RWPE2 (cell line): ENCODE measurements at regions not wholly inside any gene's neighbourhood (a gene's known extent, or its start where the extent isn't known, plus 50 kb on each side); places are given as distances from the start of the nearest gene placed in this dataset.

Source experiments
- ATAC-seq: fragments of 200-7000 bp; cut with Tn5 transposase; 3 replicates; pipeline ENCODE4 v1.9.1; 2021; ENCODE audit warnings: low read depth
- DNase-seq: peaks from one replicate; pipeline ENCODE4 v3.0.0-alpha.2; 2020; ENCODE audit warnings: low spot score
- H3K27ac ChIP-seq: fragments of 450-650 bp; 2 replicates; pipeline ENCODE4 v1.5.1; 2017; ENCODE audit warnings: mild to moderate bottlenecking; ENCODE audit not compliant: poor library complexity, severe bottlenecking
- H3K27me3 ChIP-seq: fragments of 250-450 bp; sonication (Bioruptor Pico); 2 replicates; pipeline ENCODE4 v1.5.1; 2021; ENCODE audit warnings: mild to moderate bottlenecking, moderate library complexity; ENCODE audit not compliant: insufficient read depth, poor library complexity, severe bottlenecking
- H3K36me3 ChIP-seq: fragments of 250-450 bp; sonication (Bioruptor Pico); 2 replicates; pipeline ENCODE4 v1.5.1; 2020; ENCODE audit warnings: low read depth, mild to moderate bottlenecking, moderate library complexity
- H3K4me1 ChIP-seq: fragments of 250-450 bp; sonication (Bioruptor Pico); 2 replicates; pipeline ENCODE4 v1.5.1; 2021; ENCODE audit warnings: mild to moderate bottlenecking, moderate library complexity; ENCODE audit not compliant: insufficient read depth, poor library complexity, severe bottlenecking
- H3K4me3 ChIP-seq: fragments of 250-450 bp; sonication (Bioruptor Pico); 2 replicates; pipeline ENCODE4 v1.5.1; 2021; ENCODE audit warnings: mild to moderate bottlenecking, moderate library complexity; ENCODE audit not compliant: severe bottlenecking
- H3K9me3 ChIP-seq: fragments of 250-450 bp; sonication (Bioruptor Pico); 2 replicates; pipeline ENCODE4 v1.5.1; 2021; ENCODE audit warnings: mild to moderate bottlenecking, moderate library complexity; ENCODE audit not compliant: severe bottlenecking
- CTCF ChIP-seq: fragments of 450-650 bp; IDR thresholded peaks from one replicate; pipeline ENCODE4 v1.5.1; 2017; ENCODE audit warnings: mild to moderate bottlenecking, moderate library complexity; ENCODE audit not compliant: poor library complexity, severe bottlenecking

GRCh38 chr9:38289236-38289865 lies 103.2 kb upstream of the ALDH1B1 start:
- DNase-seq (no peak), ATAC-seq (no peak)
- Histone ChIP-seq H3K27me3 (no peaks in the 10 kb centered on the region), H3K9me3 (no peaks in the 10 kb centered on the region), H3K4me1 (no peaks in the 10 kb centered on the region), H3K27ac (no peak overlapping the region), H3K4me3 (no peak overlapping the region), H3K36me3 (no peaks in the 10 kb centered on the region)
- no peak for TF ChIP-seq CTCF

- Histone ChIP-seq H3K9me3 (no peaks in the 10 kb centered on the region), H3K4me3 (no peak overlapping the region), H3K27ac (no peak overlapping the region), H3K27me3 (no peaks in the 10 kb centered on the region), H3K36me3 (no peaks in the 10 kb centered on the region), H3K4me1 (no peaks in the 10 kb centered on the region)
- no peak for TF ChIP-seq CTCF
- no peak for ATAC-seq
- no peak for DNase-seq
Observed at GRCh38 chr9:38288502-38288901, 104.0 kb upstream of the ALDH1B1 start.

- Histone ChIP-seq H3K4me1 (no peaks in the 10 kb centered on the region), H3K27ac (no peak overlapping the region), H3K36me3 (no peaks in the 10 kb centered on the region), H3K27me3 (no peaks in the 10 kb centered on the region), H3K9me3 (no peaks in the 10 kb centered on the region), H3K4me3 (no peak overlapping the region)
- ATAC-seq = peak; percentile 86
- DNase-seq = no peak
- no peak for TF ChIP-seq CTCF
Observed at GRCh38 chr9:38287420-38287985, 105.0 kb upstream of the ALDH1B1 start.

GRCh38 chr9:38286766-38287165 lies 105.7 kb upstream of the ALDH1B1 start:
- Histone ChIP-seq H3K27me3 (no peaks in the 10 kb centered on the region), H3K4me1 (no peaks in the 10 kb centered on the region), H3K9me3 (no peaks in the 10 kb centered on the region), H3K4me3 (no peak overlapping the region), H3K27ac (no peak overlapping the region), H3K36me3 (no peaks in the 10 kb centered on the region)
- DNase-seq (no peak), ATAC-seq (no peak)
- no peak for TF ChIP-seq CTCF

- DNase-seq (no peak), ATAC-seq (no peak)
- Histone ChIP-seq H3K36me3 (no peaks in the 10 kb centered on the region), H3K27me3 (no peaks in the 10 kb centered on the region), H3K9me3 (no peaks in the 10 kb centered on the region), H3K27ac (no peak overlapping the region), H3K4me3 (no peak overlapping the region), H3K4me1 (no peaks in the 10 kb centered on the region)
- no peak for TF ChIP-seq CTCF
Observed at GRCh38 chr9:38286357-38286756, 106.1 kb upstream of the ALDH1B1 start.
